ENCODE measurements at regions not wholly inside any gene's neighbourhood (a gene's known extent, or its start where the extent isn't known, plus 50 kb on each side); places are given as distances from the start of the nearest gene placed in this dataset.
"Not testable (repeated sequence)": the region's sequence is repeated elsewhere in the genome, so short reads cannot be mapped to it uniquely, and the experiment has no call there.

- DNase-seq (ENCODE audit: low read depth): no peak
Measured at GRCh38 chr14:106652494-106652893, 1126.1 kb downstream of the TMEM121 start.

- peak; percentile 45 for DNase-seq (ENCODE audit: low read depth)
Measured at GRCh38 chr14:106657460-106657859, 1131.1 kb downstream of the TMEM121 start.

DNA sequence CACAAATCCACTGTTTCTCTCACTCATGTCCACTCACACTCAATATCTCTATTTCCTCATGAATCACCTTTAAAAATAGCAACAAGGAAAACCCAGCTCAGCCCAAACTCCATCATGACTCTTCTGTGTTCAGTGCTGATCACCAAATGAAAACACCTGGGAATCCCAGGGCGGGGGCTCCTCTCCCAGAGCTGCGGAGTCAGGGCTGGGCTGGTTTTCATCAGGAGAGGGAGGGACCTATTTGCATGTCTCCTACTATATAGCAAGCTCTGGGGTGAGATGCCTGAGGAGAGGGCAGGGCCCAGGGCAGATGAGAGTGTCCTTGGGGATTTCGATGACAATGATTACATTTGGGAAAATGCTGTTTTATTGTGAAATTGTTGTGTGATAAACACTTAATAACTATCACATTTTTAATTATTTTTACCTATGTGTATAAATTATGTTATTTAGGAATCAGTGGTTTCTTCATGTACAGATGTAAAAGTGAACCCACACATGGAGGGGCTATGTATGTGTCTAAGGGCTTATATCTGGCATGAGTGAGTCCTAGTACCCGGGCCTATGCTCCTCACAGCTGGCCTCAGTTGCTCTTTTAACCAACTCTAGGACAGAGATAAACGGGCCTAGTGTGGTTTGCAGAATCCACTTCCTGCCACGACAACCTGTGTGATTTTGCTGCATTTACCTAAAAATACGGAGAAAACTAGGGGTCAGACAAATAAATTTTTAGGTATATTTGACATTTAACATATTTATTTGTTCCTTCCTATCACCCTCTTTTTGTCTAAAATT, 1131.9 kb downstream of the TMEM121 start:
- not testable (repeated sequence) for DNase-seq (ENCODE audit: low read depth)

GRCh38 chr14:106661561-106661960, 1135.2 kb downstream of the TMEM121 start:
- peak; percentile 34 for DNase-seq (ENCODE audit: low read depth)

GRCh38 chr14:106662936-106663550, 1136.7 kb downstream of the TMEM121 start:
- DNase-seq (ENCODE audit: low read depth): no peak

- peak; percentile 27 for DNase-seq (ENCODE audit: low read depth)
Measured at GRCh38 chr14:106663805-106664410, 1137.5 kb downstream of the TMEM121 start.

- no peak for DNase-seq (ENCODE audit: low read depth)
Measured at GRCh38 chr14:106665814-106666213, 1139.4 kb downstream of the TMEM121 start.

- DNase-seq (ENCODE audit: low read depth): no peak
Measured at GRCh38 chr14:106666341-106666740, 1140.0 kb downstream of the TMEM121 start.

GRCh38 chr14:106670011-106670410, 1143.6 kb downstream of the TMEM121 start:
- no peak for DNase-seq (ENCODE audit: low read depth)

DNA sequence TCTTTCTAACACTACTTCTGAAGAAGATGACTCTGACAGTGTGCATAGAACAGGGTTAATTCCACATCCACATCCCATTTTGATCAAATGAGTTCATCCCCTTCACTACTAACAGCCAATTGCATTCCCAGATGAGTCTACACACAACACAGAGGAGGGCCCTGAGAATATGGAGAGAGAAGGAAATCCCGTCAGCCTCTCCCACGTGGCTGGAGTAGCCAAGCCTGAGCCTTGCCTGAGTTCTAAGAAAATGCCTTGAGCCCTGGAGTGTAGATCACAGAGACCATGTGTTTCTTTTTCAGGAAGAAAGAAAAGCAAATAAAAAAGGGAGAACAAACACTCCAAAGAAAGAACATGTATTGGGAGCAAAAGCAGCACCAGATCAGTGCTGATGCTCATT, 1147.7 kb downstream of the TMEM121 start:
- not testable (repeated sequence) for DNase-seq (ENCODE audit: low read depth)

- DNase-seq (ENCODE audit: low read depth): peak; percentile 44
Measured at GRCh38 chr14:106674509-106675125, 1148.2 kb downstream of the TMEM121 start.

- not testable (repeated sequence) for DNase-seq (ENCODE audit: low read depth)
Measured at GRCh38 chr14:106675716-106676115, 1149.3 kb downstream of the TMEM121 start.

DNA sequence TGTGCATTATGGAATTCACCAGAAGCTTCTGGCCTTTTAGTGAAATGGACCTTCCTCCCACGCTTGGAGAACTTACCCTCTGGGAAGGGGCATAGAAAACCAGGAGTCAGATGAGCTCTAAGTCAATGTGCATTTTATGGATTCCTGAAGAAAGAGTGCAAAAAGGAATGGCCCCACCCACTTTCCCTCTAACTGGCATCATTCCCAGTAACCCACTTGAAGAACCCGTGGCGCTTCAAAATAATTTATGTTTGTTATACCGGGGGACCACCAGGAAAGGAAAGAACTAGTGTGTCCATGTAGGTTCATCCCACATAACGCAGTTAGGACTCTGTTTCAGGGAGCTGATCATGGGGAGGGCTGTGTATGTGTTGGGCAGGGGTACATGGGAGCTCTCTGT, 1153.4 kb downstream of the TMEM121 start:
- no peak for DNase-seq (ENCODE audit: low read depth)

GRCh38 chr14:106681161-106681560, 1154.8 kb downstream of the TMEM121 start:
- DNase-seq (ENCODE audit: low read depth): no peak

GRCh38 chr14:106681568-106681967, 1155.2 kb downstream of the TMEM121 start:
- no peak for DNase-seq (ENCODE audit: low read depth)

- no peak for DNase-seq (ENCODE audit: low read depth)
Measured at GRCh38 chr14:106683631-106684030, 1157.2 kb downstream of the TMEM121 start.

- no peak for DNase-seq (ENCODE audit: low read depth)
Measured at GRCh38 chr14:106686533-106686932, 1160.2 kb downstream of the TMEM121 start.

DNA sequence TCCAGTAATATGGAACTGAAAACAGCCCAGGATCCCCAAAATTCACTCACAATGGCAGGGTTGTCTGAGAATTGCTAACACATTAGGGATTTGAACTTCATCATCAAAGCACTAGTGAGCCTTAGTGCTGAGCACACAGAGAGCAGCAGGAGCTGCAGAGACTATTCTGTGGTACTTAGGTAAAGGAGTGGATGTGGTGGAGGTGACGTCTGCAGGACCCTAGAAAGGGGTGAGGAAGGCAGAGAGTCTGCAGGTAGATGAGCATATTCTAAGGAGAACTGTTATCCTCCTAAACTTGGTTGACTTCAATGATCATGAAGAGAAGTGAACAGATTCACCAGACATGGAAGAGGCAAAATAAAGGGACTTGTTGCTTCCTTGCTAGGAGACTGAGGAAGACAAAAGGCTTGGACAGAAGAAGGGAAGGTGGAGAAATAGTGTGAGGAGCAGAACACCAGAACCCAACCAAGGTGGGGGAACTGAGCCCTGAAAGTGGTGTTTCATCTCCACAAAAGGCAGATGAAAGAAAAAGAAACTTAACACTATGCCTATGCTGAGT, 1164.0 kb downstream of the TMEM121 start:
- no peak for DNase-seq (ENCODE audit: low read depth)

GRCh38 chr14:106691601-106692291, 1165.4 kb downstream of the TMEM121 start:
- DNase-seq (ENCODE audit: low read depth): peak; percentile 51

- peak; percentile 46 for DNase-seq (ENCODE audit: low read depth)
Measured at GRCh38 chr14:106694638-106695393, 1168.4 kb downstream of the TMEM121 start.
